ENCODE measurements at regions not wholly inside any gene's neighbourhood (a gene's known extent, or its start where the extent isn't known, plus 50 kb on each side); places are given as distances from the start of the nearest gene placed in this dataset.

GRCh38 chr2:6417050-6417449 lies 448.7 kb downstream of the CMPK2 start:
- TF ChIP-seq EZH2 (IDR thresholded peaks at IDR 0.05; ENCODE audit: borderline replicate concordance, low read length) (no peak), CTCF (conservative IDR thresholded peaks at IDR 0.05 in 1 of 2, IDR thresholded peaks at IDR 0.05 in 1 of 2; ENCODE audit: extremely low read depth in 1 of 2, insufficient read depth in 1 of 2, low read depth in 1 of 2, low read length in 2 of 2) (no peak)
